ENCODE measurements at regions not wholly inside any gene's neighbourhood (a gene's known extent, or its start where the extent isn't known, plus 50 kb on each side); places are given as distances from the start of the nearest gene placed in this dataset.

DNA sequence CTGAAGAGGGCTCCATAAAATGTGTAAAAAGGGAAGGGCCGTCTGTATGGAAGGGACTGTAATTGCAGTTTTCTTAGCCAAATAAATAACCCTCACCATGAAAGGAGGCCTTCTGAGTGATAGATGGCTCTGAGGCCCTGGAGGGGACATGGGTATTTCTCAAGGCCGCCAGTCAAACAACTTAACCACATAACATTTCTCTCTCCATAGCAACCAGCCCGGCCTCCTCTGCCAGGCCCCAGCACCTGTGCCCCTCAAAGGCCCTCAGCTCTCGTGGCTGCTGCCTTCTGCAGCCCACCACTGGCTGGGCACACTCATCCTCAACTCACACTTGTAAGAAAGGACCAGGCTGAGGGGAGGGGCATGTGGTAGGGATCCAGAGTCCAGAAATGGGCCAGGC, 57.0 kb upstream of the GJB5 start:
- Histone ChIP-seq H3K27ac (ENCODE audit: low read length) (no peak overlapping the region), H3K36me3 (ENCODE audit: control insufficient read depth, insufficient read depth, low read length) (no peaks in the 10 kb centered on the region), H3K4me3 (ENCODE audit: low read depth in 2 of 2, low read length in 2 of 2) (no peak overlapping the region), H3K4me1 (ENCODE audit: control insufficient read depth, insufficient read depth, low read length) (no peaks in the 10 kb centered on the region), H3K9me3 (ENCODE audit: control insufficient read depth, insufficient read depth, low read depth, low read length) (no peaks in the 10 kb centered on the region), H3K27me3 (ENCODE audit: control insufficient read depth, insufficient read depth, low read length) (0 out of 2 replicates have a peak, but pooled peaks cover 2% of the 10 kb centered on the region)
- intact Hi-C loops (cut with micrococcal nuclease; ENCODE audit: unreplicated experiment): no loop called here
- ATAC-seq (no peak), DNase-seq (ENCODE audit: low read depth, low spot score) (no peak)
- in situ Hi-C loops (cut with HindIII; ENCODE audit: low pct_unique_long_range_greater_than_20kb, low sequenced_read_pairs): no loop called here
- BruUV-seq (replicated peaks): no TSS peak
- ChIA-PET POLR2A (no interaction called here), CTCF (no interaction called here)
- TF ChIP-seq, protein P1, sequence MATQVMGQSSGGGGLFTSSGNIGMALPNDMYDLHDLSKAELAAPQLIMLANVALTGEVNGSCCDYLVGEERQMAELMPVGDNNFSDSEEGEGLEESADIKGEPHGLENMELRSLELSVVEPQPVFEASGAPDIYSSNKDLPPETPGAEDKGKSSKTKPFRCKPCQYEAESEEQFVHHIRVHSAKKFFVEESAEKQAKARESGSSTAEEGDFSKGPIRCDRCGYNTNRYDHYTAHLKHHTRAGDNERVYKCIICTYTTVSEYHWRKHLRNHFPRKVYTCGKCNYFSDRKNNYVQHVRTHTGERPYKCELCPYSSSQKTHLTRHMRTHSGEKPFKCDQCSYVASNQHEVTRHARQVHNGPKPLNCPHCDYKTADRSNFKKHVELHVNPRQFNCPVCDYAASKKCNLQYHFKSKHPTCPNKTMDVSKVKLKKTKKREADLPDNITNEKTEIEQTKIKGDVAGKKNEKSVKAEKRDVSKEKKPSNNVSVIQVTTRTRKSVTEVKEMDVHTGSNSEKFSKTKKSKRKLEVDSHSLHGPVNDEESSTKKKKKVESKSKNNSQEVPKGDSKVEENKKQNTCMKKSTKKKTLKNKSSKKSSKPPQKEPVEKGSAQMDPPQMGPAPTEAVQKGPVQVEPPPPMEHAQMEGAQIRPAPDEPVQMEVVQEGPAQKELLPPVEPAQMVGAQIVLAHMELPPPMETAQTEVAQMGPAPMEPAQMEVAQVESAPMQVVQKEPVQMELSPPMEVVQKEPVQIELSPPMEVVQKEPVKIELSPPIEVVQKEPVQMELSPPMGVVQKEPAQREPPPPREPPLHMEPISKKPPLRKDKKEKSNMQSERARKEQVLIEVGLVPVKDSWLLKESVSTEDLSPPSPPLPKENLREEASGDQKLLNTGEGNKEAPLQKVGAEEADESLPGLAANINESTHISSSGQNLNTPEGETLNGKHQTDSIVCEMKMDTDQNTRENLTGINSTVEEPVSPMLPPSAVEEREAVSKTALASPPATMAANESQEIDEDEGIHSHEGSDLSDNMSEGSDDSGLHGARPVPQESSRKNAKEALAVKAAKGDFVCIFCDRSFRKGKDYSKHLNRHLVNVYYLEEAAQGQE (IDR thresholded peaks at IDR 0.05; ENCODE audit: insufficient read depth in 1 of 2, low read depth in 2 of 2, low read length in 1 of 2): no peak
- TF ChIP-seq POLR2AphosphoS5 (IDR thresholded peaks at IDR 0.05; ENCODE audit: low read depth, low read length): no peak
- TF ChIP-seq TCF7L2 (IDR thresholded peaks at IDR 0.05; ENCODE audit: low read depth, low read length): no peak
- TF ChIP-seq, protein P2, sequence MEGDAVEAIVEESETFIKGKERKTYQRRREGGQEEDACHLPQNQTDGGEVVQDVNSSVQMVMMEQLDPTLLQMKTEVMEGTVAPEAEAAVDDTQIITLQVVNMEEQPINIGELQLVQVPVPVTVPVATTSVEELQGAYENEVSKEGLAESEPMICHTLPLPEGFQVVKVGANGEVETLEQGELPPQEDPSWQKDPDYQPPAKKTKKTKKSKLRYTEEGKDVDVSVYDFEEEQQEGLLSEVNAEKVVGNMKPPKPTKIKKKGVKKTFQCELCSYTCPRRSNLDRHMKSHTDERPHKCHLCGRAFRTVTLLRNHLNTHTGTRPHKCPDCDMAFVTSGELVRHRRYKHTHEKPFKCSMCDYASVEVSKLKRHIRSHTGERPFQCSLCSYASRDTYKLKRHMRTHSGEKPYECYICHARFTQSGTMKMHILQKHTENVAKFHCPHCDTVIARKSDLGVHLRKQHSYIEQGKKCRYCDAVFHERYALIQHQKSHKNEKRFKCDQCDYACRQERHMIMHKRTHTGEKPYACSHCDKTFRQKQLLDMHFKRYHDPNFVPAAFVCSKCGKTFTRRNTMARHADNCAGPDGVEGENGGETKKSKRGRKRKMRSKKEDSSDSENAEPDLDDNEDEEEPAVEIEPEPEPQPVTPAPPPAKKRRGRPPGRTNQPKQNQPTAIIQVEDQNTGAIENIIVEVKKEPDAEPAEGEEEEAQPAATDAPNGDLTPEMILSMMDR (IDR thresholded peaks at IDR 0.05): no peak
- TF ChIP-seq SIN3A (IDR thresholded peaks at IDR 0.05; ENCODE audit: borderline replicate concordance, insufficient read depth, low read depth, low read length): no peak

DNA sequence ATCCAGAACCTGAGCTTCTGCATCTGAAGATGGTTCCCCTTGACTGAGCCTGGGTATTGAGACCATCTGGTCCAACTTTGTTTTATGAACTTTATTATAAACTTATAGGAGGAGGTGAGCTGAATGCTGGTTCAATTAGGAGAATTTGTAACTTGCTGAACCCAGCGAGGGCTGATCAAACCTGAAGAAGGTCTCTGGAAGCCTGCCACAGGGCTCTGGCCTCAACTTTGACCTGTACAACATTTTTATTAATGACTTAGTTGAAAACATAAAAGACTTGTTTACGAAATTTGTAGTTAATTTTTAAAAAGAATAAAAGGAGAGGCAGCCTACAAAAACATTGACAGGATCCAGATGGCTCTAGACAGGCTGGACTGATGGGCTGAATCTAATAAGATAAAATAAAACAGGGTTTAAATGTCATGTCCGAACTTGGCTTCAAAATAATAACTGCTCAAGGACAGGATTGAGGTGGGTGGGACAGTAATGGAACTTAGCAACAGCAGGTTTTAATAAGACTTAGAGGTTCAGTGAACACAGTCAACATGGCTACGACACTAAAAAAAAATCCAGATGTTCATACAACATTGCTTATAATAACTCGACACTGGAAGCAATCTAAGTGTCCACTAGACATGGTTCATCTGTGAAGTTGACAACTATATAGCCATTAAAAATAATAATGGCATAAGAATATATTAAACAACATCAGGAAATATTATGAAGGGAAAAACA, 53.4 kb upstream of the GJB5 start:
- in situ Hi-C loops (cut with HindIII; ENCODE audit: low pct_unique_long_range_greater_than_20kb, low sequenced_read_pairs): no loop called here
- Histone ChIP-seq H3K27me3 (ENCODE audit: control insufficient read depth, insufficient read depth, low read length) (peaks cover 17% of the 10 kb centered on the region), H3K4me3 (ENCODE audit: low read depth in 2 of 2, low read length in 2 of 2) (no peak overlapping the region), H3K36me3 (ENCODE audit: control insufficient read depth, insufficient read depth, low read length) (no peaks in the 10 kb centered on the region), H3K9me3 (ENCODE audit: control insufficient read depth, insufficient read depth, low read depth, low read length) (no peaks in the 10 kb centered on the region), H3K4me1 (ENCODE audit: control insufficient read depth, insufficient read depth, low read length) (no peaks in the 10 kb centered on the region), H3K27ac (ENCODE audit: low read length) (no peak overlapping the region)
- TF ChIP-seq TCF7L2 (IDR thresholded peaks at IDR 0.05; ENCODE audit: low read depth, low read length) (no peak), POLR2AphosphoS5 (IDR thresholded peaks at IDR 0.05; ENCODE audit: low read depth, low read length) (no peak), SIN3A (IDR thresholded peaks at IDR 0.05; ENCODE audit: borderline replicate concordance, insufficient read depth, low read depth, low read length) (no peak)
- TF ChIP-seq, protein P1 (IDR thresholded peaks at IDR 0.05; ENCODE audit: insufficient read depth in 1 of 2, low read depth in 2 of 2, low read length in 1 of 2): no peak
- TF ChIP-seq, protein P2 (IDR thresholded peaks at IDR 0.05): no peak
- no peak for DNase-seq (ENCODE audit: low read depth, low spot score)
- BruUV-seq (replicated peaks): no TSS peak
- CTCF ChIA-PET: no interaction called here
- ATAC-seq: no peak
- intact Hi-C loops (cut with micrococcal nuclease; ENCODE audit: unreplicated experiment): no loop called here
- POLR2A ChIA-PET: no interaction called here

Data from Panc1 (cell line).